ENCODE measurements at regions not wholly inside any gene's neighbourhood (a gene's known extent, or its start where the extent isn't known, plus 50 kb on each side); places are given as distances from the start of the nearest gene placed in this dataset.

DNA sequence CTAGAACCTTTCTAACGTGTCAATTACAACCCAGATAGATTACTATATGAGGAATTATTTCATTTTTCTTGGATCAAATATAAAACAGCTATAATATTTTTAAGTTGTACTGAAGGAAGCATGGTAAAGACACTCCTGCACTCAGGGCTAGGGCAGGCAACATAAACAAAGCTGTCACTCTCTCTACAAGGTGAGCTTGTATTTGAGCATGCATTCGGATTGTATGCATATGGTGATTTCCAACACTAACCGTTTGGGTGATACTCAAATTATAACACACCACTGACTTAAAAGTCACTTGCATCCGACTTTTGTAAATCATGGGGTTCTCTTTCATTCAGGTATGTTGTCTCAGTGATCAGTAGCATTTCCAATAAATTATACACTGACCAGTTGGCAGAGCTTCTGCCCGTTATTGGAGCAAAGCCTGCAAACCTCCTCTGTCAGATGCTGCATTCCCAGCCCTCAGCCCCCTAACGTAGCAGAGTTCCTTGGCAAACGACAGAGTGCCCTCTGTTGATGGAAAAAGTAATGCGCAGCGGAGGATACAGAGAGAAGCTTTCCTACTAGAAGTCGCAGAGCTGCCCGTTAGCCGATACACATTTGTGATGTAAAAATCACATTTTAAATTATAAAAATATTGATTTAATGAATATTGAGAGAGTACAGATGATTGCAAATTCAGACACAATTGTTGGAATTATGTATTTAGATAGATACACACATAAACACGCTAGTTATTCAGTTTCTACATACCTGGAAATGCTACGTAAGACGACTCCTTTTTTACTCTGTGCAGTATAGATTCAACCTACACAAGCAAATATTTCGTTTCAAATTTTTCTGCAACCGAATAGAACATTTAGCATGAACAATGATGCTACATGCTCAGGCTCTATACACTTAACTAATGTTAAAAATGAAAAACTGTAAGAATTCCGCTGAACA, 173.9 kb upstream of the SP4 start:
- peak; percentile 27 for DNase-seq

DNA sequence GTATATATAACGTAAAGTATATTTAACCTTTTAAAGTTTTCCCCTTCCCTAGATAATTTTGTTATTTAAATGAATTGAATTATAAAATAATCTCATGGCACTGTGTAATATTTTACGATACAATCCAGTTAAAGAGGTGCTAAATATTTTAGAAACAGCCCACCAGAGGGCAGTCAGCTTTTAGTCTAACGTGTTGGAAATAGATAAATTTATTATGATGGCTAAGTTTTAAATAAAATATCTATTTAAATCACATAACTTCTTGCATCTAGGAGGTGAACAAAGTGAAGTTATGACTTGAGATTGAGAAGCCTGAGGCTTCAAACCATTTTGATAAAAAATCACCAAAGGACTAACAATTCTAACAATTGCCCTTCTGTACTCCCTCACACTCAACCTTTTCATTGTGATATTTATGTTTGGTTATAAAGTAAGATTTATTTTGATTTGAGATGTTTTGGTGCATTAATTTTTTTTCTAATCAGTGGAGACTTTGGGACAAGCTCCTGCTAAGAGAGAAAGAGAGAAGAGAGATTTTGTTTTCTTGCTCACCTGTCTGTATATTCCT, 171.5 kb upstream of the SP4 start:
- DNase-seq = peak; percentile 28

- no peak for DNase-seq
These were observed 166.9 kb upstream of the SP4 start for GRCh38 chr7:21260939-21261338.

DNA sequence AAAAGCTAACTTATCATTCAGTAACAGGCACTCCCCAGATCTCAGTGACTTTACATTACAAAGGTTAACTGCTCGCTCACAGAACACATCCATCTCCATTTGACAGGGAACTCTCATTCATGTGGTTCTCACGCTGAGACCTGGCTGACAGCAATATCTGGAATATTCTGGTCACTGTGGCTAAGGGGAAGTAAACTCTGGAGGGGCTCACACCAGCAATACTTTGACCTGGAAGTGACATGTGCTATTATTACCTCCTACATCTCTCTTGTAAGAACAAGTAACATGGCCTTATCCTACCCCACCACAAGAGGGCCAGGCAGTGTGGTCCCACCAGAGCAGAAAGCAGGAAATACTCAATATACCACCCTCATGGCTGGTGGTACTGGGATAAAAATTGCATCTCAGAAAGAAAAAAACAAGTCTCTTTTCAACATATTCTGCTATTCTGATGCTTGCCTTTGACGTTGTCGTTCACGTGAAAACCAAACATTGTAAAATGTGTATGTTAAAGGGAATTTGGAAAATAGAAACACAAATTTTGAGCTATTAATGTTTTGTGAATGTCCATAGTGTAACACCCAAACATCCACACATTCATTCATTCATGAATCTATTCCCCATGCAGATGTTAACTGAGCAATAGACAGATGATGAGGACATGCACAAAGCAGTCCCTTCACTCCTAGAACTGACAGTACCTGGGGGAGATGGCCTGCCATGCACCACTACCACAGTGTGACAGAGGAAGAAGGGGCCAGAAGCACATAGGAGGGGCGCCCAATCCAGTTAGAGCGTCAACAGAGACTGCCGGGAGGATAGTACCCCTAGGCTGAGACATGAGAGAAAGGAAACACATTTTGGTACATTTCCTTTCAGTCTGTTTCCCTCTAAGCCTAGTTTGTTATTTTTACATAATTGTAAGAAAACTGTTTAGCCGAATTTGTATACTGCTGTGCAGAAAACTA, 166.0 kb upstream of the SP4 start:
- peak; percentile 12 for DNase-seq

DNA sequence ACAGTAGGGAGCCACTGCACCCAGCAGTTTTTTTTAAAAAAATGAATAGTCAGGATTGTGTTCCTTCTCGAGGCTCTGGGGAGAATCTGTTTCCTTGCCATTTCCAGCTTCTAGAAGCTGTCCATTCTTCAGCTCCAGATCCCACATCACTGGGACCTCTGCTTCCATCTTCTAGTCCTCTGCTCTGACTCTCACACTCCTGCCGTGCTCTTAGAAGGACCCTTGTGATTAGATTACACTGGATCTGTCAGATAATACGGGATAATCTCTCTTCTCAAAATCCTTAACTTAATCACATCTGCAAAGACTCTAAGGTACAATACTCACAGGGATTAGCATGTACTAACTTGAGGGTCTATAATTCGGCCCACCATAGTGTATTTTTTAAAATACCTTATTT, 158.9 kb upstream of the SP4 start:
- no peak for DNase-seq

GRCh38 chr7:21276471-21277035, 151.3 kb upstream of the SP4 start:
- DNase-seq = no peak

- DNase-seq = no peak
These were observed 148.9 kb upstream of the SP4 start for GRCh38 chr7:21278944-21279343.

GRCh38 chr7:21281193-21281592, 146.7 kb upstream of the SP4 start:
- no peak for DNase-seq

GRCh38 chr7:21293771-21294170, 134.1 kb upstream of the SP4 start:
- DNase-seq = no peak

- DNase-seq = no peak
These were observed 128.1 kb upstream of the SP4 start for GRCh38 chr7:21299766-21300165.

- no peak for DNase-seq
These were observed 127.2 kb upstream of the SP4 start for GRCh38 chr7:21300692-21301091.

DNA sequence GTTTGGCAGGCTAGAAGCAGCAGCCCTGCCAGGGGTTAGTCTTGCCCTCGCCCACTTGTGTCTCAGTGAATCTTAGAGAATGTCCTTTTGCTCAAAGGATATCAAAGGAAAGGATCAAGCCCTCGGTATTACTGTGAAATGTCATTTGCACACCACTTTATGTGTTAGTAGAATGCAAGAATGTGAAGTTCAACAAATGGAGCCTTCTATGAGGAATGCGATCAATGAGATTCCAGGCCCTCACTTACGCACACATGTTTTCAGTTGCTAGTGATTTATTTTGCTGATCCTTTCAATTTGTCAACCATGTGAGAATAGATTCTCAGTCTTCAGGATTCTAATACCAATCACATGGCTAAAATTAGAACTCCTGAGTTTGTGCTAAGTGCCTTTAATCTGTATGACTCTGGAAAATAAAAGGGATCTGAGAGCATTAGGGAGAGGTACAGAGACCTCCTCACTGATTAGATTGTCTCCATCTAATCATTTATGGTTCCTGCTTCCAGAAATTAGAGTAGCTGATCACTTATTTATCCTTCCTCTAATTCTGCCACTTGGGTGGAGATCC, 123.0 kb upstream of the SP4 start:
- DNase-seq = no peak

- no peak for DNase-seq
These were observed 122.2 kb upstream of the SP4 start for GRCh38 chr7:21305455-21306235.

- DNase-seq = no peak
These were observed 112.9 kb upstream of the SP4 start for GRCh38 chr7:21314954-21315353.

GRCh38 chr7:21317966-21318915, 109.6 kb upstream of the SP4 start:
- DNase-seq = no peak

DNA sequence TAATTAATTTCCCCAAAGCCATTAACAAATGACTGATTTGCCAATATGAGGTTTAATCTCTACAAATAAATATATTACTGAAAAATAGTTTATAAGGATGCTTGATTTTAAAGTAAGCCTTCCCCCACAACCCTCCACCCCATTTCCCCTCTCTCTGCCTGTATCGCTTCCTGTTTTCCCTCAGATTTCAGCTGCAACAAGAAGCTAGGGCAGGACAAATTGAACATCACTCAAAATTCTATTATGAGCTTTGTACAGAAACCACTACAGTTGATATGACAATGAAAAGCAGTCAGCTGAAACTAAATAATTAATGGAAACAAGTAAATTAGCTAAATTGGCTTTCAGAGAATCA, 109.0 kb upstream of the SP4 start:
- DNase-seq = no peak

DNA sequence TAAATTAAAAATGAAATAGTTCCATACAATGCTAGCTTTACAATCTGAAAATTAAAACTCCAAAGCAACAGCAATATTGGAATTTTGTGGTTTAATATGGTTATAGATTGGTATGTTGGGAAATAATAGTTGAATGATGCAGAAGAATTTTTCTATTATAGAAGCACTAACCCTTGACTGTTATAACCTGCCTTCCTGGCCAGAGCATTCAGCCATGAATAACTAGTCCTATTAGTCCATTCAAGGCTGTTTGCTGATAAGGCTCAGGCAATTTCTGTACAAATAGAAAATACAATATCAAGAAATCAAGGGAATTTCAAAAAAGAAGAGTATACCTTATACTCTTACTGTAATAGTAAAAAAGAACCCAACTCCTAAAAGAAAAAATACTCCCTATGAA, 101.6 kb upstream of the SP4 start:
- no peak for DNase-seq

DNA sequence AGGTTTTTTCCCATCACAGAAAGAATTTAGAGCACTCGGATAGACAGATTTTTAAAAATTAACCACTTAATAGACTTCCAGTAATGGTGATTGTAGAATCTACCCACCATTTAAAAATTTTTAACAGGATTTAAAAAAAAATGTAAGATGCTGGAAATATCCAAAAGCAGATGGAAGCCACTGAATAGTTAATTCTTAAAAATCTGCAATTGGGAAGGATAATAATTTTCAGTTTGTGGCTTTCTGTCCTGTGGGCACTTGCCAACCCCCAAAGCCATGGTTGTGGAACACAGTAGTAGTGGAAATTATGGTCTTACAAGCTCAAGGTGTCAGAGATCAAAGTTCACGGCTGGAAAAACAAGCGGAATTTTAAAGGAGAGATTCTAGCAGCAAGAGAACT, 101.0 kb upstream of the SP4 start:
- DNase-seq = no peak

- no peak for DNase-seq
These were observed 100.2 kb upstream of the SP4 start for GRCh38 chr7:21327422-21328409.
